HG03457 (cell line): ENCODE measurements at regions not wholly inside any gene's neighbourhood (a gene's known extent, or its start where the extent isn't known, plus 50 kb on each side); places are given as distances from the start of the nearest gene placed in this dataset.

Source experiments
- ATAC-seq: cut with Tn5 transposase; IDR thresholded peaks from one replicate; pipeline ENCODE4 v1.9.1; 2021; ENCODE audit warnings: moderate number of reproducible peaks; ENCODE audit not compliant: unreplicated experiment

GRCh38 chr14:35989736-35990135 is 163.6 kb downstream of the BRMS1L start:
- ATAC-seq: no peak

- no peak for ATAC-seq
Observed at GRCh38 chr14:35988972-35989690, 163.0 kb downstream of the BRMS1L start.

- no peak for ATAC-seq
Observed at GRCh38 chr14:35988550-35988949, 162.4 kb downstream of the BRMS1L start.

DNA sequence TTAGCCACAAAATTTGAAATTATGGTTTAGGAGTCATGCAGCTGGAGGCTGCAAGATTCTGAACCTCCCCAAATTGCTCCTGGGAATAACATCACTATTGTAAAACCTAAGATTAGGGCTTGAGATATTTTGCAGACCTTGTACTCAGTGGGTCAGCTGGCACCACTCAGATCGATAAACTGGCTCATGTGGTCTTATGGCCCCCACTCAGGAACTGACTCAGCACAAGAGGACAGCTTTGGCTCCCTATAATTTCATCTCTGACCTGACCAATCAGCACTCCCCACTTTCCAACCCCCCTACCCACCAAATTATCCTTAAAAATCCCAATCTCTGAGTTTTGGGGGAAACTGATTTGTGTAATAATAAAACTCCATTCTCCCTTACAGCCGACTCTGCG is 161.6 kb downstream of the BRMS1L start:
- no peak for ATAC-seq

GRCh38 chr14:35986219-35986573 is 160.1 kb downstream of the BRMS1L start:
- ATAC-seq: peak; percentile 53

DNA sequence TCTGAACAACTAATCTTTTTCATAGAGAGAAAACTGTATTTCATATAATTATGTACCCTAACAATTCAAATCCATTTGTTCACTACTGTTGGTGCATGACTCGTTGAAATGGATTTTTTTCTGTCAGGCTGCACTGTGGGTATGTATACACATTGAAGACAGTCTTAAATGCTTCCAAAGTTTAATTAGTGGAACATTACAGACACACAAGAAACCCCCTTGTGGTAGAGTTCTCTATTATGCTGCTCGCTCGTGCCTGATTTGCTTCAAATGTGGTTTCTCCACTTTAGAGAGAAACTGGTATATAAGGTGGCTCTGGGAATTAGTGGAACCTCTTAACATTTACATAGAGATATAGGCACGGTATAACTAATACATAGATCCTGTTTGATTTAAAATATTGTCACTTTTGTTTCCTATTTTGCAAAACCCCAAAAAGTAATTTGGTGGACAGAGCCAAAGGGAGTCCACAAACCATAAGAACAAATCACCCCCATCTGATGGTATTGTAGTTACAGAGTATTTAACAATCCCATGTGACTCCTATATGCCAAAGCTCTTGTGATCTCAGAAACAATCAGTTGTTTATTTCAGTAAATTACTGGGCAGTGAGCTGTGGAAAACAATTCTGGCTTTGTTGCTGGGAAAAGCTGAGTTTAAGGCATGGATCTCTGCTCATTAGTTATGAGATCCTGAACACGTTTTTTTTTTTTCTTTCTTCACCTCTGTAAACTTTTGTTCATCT is 159.5 kb downstream of the BRMS1L start:
- no peak for ATAC-seq

- ATAC-seq: no peak
Observed at GRCh38 chr14:35979531-35979930, 153.4 kb downstream of the BRMS1L start.

DNA sequence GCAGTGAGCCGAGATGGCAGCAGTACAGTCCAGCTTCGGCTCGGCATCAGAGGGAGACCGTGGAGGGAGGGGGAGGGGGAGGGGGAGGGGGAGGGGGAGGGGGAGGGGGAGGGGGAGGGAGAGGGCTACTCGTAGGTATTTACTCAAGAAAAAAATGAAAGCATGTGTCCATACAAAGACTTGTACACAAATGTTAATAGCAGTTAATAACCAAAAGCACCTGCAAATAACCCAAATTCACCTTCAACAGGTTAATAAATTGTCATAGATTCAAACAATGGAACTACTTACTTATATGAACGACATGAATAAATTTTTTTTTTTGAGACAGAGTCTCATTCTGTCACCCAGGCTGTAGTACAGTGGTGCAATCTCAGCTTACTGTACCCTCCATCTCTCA is 152.4 kb downstream of the BRMS1L start:
- ATAC-seq: no peak

DNA sequence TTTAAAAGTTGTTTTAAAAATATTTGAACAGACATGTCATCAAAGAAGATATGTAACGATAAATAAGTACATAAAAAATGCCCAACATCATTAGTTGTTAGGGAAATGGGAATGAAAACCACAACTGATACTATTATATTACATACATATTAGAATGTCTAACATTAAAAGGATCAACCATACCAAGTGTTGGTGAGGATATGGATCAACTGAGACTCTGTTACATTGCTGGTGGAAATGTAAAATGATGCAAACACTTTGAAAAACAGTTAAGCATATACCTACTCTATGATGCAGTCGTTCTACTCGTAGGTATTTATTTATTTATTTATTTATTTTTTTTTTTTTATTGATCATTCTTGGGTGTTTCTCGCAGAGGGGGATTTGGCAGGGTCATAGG is 149.7 kb downstream of the BRMS1L start:
- no peak for ATAC-seq

DNA sequence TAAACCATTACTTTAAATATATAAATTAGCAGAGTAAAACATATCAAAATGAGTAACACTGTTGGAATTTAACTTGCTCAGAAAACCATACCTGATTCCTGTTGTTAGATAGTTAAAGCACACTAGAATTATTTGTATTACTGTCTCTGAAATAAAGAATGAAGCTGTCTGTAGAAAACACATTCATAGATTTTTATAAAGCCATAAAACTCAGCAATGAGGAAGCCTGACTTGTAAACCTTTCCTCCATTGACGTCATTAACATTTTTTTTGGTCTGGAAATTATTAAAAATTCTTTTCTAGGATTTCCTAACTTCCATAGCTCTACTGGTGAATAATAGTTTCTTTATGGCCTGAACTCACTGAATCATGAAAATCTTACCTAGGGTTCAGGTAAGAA is 147.6 kb downstream of the BRMS1L start:
- ATAC-seq: no peak

- ATAC-seq: no peak
Observed at GRCh38 chr14:35971965-35972630, 146.0 kb downstream of the BRMS1L start.

DNA sequence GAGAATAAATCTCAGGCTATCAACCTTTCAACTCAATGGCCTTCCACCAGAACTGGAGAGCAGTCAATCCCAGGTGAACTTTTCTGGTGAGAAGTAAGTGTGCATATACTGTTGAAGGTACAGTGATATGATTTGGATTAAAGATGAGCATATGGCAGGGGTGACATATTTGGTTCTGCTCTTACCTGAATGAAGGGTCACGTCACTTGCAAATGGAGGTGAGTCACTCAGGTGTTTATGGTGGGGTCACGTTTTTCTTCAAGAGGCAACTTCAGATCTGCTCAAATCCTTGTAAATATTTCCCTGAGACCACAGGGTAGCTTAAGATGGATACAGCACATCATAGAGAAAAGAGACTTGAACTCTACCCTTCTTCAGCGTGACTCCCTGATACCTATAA is 143.2 kb downstream of the BRMS1L start:
- no peak for ATAC-seq

GRCh38 chr14:35965400-35965799 is 139.3 kb downstream of the BRMS1L start:
- no peak for ATAC-seq

- no peak for ATAC-seq
Observed at GRCh38 chr14:35964697-35965286, 138.7 kb downstream of the BRMS1L start.

- ATAC-seq: no peak
Observed at GRCh38 chr14:35963209-35963608, 137.1 kb downstream of the BRMS1L start.

GRCh38 chr14:35961697-35962274 is 135.6 kb downstream of the BRMS1L start:
- ATAC-seq: no peak

DNA sequence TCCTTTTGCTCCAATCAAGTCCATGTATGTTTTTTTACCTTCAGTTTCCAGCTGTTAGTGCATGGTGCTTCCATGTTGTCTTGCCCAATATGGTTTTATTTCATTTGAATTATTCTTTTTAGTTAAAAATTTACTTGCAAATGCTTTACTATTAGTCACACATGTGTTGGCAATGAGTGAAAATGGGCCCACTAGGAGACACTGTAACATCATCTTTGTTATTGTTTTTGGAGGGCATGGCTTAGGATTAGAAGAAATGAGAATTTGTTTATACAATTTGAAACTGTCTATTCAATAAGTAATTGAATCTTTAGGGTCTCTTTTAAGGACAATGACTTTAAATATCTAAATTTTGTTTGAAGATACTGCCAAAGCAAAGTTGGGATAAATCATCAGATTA is 133.7 kb downstream of the BRMS1L start:
- no peak for ATAC-seq

- no peak for ATAC-seq
Observed at GRCh38 chr14:35958499-35958898, 132.4 kb downstream of the BRMS1L start.

GRCh38 chr14:35956376-35957085 is 130.4 kb downstream of the BRMS1L start:
- no peak for ATAC-seq

DNA sequence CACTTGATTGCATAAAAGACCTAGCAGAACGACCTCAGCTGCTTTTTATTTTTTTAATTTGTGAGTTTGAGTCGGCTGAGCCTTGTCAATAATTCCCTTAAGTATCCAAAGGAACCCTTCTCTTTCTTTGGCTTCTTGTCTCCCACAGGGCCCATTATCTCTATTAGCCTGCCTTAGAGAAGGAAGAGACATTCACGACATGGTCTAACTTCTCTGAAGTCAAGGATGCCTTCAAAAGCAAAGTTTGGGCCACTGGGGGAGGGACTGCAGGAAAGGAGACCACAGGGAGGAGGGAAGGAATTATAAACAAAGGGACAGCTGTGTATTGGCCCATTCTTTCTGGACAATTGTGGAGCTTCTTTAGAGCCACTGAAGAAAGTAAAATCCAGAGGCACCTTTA is 126.4 kb downstream of the BRMS1L start:
- no peak for ATAC-seq
